ENCODE measurements at regions not wholly inside any gene's neighbourhood (a gene's known extent, or its start where the extent isn't known, plus 50 kb on each side); places are given as distances from the start of the nearest gene placed in this dataset.
"Not testable (repeated sequence)": the region's sequence is repeated elsewhere in the genome, so short reads cannot be mapped to it uniquely, and the experiment has no call there.

DNA sequence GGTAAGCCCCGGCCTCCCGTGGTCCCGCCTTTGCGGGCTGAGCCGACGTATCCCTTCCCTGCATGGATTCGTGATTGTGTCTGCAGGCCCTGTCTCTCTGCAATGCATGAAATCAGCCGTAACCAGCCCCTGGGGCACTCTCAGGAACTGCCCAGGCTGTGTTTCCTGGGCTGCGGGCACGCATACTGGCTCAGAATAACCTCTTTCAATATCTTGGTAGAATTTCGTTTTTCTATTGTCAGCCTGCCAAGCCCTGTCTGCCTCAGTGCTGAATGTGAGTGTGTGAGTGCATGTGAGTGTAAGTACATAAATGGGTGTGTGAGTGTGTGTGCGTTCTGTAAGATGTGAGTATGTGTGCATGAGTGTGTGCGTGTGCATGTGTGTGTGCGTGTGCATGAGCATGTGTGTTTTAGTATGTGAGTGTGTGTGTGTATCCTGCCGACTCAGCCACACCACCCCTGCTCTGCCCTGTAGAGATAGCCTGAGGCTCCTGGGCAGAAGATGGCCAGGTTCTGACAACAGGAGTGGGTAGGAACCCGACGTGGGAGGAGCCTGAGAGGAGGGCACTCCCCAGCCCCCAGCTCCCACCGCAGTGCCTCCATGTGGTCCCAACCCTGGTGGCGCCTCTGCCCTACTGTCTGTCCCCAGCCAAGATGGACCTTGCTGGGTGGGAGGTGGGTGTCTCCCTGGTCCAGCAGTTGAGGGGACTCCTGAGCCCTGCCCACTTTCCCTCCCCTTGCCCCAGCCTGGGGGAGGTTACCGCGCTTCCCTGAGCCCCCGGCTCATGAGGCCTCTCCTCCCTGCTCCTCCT is 268.8 kb downstream of the ADGRD1 start:
- Histone ChIP-seq H3K36me3 (ENCODE audit: control insufficient read depth, insufficient read depth, low read length) (no peaks in the 10 kb centered on the region), H3K27me3 (ENCODE audit: control insufficient read depth, insufficient read depth, low read length) (no peaks in the 10 kb centered on the region), H3K4me3 (ENCODE audit: low read depth, low read length) (no peak overlapping the region)
- no peak for TF ChIP-seq CTCF (IDR thresholded peaks at IDR 0.05; ENCODE audit: insufficient read depth, low read depth, low read length)
- DNase-seq (ENCODE audit: low read depth), result no peak
- CTCF ChIA-PET, result no interaction called here
- POLR2A ChIA-PET, result no interaction called here

DNA sequence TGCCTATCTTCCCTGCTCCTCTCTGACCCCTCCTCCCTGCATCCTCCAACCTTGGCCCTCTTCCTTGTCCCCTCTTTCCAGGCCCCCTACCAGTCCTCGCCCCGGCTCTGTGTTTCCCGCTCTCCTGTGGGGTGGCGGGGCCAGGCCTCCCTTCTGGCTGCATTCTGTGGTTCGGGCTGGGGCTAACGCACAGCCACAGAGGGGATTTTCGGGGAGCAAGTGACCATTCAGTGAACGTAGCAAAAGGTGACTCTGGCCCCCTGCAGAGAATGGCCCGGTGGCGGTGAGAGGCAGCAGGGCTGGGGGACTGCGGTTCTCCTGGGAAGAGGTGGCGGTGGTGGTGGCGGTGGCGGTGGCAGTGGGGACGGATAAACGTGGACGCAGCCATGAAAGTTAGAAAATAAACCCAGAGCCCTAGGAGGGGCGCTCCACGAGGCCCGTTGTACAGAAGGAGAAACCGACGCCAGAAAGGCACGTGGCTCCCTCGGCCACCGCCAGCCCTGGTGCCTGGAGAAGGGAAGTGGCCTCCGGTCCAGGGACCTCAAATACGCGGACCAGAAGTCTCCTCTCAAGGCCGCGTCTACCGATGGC is 269.6 kb downstream of the ADGRD1 start:
- ChIA-PET CTCF (no interaction called here), POLR2A (no interaction called here)
- DNase-seq (ENCODE audit: low read depth), result no peak
- Histone ChIP-seq H3K4me3 (ENCODE audit: low read depth, low read length) (no peak overlapping the region), H3K36me3 (ENCODE audit: control insufficient read depth, insufficient read depth, low read length) (no peaks in the 10 kb centered on the region), H3K27me3 (ENCODE audit: control insufficient read depth, insufficient read depth, low read length) (no peaks in the 10 kb centered on the region)
- no peak for TF ChIP-seq CTCF (IDR thresholded peaks at IDR 0.05; ENCODE audit: insufficient read depth, low read depth, low read length)

GRCh38 chr12:131223791-131224225 is 270.1 kb downstream of the ADGRD1 start:
- H3K36me3 ChIP-seq (ENCODE audit: control insufficient read depth, insufficient read depth, low read length), result no peaks in the 10 kb centered on the region
- DNase-seq (ENCODE audit: low read depth), result no peak
- H3K27me3 ChIP-seq (ENCODE audit: control insufficient read depth, insufficient read depth, low read length), result no peaks in the 10 kb centered on the region
- POLR2A ChIA-PET, result no interaction called here
- H3K4me3 ChIP-seq (ENCODE audit: low read depth, low read length), result no peak overlapping the region
- CTCF ChIA-PET, result no interaction called here
- no peak for TF ChIP-seq CTCF (IDR thresholded peaks at IDR 0.05; ENCODE audit: insufficient read depth, low read depth, low read length)

DNA sequence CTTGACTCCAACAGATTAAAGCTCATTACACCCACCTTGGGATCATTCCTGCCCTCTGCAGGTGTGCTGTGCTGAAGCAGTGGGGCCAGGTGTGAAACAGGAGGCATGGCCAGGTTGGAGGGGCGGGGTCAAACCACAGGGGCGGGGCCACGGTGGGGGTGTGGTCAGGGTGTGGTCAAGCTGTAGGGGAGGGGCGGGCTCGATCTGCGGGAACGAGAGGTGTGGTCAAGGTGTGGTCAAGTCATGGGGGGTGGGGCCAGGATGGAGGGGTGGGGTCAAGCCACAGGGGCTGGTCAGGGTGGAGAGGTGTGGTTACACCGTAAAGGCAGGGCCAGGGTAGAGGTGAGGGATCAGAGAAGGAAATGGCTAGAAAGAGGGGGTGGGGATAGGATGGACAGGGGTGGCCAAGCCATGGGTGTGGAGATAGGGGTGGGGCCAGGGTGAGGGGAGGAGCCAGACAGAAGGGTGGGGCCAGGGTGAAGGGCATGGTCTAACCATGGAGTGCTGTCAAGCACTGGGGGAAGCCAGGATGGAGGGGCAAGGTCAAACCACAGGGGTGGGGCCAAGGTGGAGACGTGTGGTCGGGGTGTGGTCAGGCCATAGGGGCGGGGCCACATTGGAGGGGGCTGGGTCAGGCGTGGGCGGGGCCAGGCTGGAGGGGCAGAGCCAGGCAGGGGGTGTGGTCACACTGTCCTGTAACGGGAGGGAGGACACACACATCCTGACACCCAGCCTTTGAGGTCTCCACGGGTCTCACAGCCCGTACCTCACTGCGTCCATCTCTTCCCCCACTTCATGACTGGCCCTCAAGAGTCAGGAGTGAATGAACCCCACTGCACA is 270.7 kb downstream of the ADGRD1 start:
- POLR2A ChIA-PET; H3K27me3 ChIP-seq (ENCODE audit: control insufficient read depth, insufficient read depth, low read length); H3K4me3 ChIP-seq (ENCODE audit: low read depth, low read length); CTCF ChIA-PET; DNase-seq (ENCODE audit: low read depth); H3K36me3 ChIP-seq (ENCODE audit: control insufficient read depth, insufficient read depth, low read length): not testable (repeated sequence)

- H3K27me3 ChIP-seq (ENCODE audit: control insufficient read depth, insufficient read depth, low read length); CTCF ChIA-PET; DNase-seq (ENCODE audit: low read depth); POLR2A ChIA-PET; H3K4me3 ChIP-seq (ENCODE audit: low read depth, low read length); H3K36me3 ChIP-seq (ENCODE audit: control insufficient read depth, insufficient read depth, low read length): not testable (repeated sequence)
Measured at GRCh38 chr12:131225066-131225380, 271.3 kb downstream of the ADGRD1 start.
